COR-L47 (cell line): ENCODE measurements at regions not wholly inside any gene's neighbourhood (a gene's known extent, or its start where the extent isn't known, plus 50 kb on each side); places are given as distances from the start of the nearest gene placed in this dataset.

Experiments
- DNase-seq: peaks from one replicate; lab custom pipeline; 2025; lab: John Stamatoyannopoulos, UW

DNA sequence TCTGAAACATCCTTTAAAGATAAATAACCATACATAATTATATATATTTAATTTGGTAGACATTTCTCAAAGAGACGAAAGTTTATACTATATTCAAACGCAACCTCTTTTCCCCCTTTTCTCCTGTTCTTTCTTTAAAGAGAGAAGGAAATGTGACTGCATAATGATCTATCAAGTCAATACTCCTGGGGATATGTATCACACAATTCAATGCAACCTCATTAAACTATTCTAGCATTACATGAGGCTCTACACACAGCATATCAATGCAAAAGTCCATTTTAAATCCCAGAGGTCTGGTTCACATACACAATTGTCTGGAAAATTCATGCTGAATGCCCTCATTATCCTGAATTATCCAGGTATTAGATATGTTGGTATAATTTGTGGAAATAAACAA, 330.7 kb downstream of the LMX1A start:
- DNase-seq: no peak

DNA sequence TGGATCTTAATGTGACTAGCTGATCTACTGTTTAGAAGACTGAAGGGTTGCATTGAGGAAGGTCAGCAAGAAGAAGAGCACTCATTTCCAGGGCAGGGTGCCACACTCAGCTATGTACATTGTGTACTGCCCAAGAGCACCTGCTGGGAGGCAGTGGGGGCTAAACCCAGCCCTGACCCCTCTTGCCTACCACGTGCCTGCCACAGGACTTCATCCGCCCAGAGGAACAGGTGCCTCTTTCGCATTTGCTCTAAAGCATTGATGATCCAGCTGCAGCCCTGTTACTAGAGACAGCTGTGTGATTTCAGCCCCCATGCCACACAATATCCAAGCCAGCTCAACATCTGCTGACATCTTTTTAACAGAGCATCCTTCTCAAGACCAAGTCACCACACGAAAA, 341.8 kb downstream of the LMX1A start:
- DNase-seq: no peak

DNA sequence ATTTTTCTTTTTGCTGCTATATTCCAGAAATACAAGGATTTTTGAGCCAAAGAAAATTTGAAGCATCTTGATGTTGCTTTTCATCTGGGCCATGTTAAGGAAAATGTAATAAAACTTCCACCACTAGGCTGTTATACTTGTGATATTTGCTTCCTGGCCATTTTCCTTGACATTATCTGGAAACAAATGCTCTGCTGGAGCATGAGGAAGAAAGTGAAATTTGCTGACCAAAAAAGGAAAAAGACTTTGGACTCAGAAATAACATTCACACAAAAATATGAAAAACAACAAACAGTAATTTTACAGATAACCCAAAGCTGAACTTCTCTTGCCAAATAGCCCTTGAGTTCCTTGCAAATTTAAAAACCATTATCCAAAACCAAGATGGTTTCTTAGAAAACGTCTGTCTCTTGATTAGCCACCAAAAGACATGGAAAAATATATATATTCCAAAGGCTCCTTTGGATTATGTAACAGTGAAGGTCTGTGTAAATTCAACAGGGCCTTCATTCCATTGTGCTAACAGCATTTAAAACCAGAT, 344.5 kb downstream of the LMX1A start:
- DNase-seq: no peak

DNA sequence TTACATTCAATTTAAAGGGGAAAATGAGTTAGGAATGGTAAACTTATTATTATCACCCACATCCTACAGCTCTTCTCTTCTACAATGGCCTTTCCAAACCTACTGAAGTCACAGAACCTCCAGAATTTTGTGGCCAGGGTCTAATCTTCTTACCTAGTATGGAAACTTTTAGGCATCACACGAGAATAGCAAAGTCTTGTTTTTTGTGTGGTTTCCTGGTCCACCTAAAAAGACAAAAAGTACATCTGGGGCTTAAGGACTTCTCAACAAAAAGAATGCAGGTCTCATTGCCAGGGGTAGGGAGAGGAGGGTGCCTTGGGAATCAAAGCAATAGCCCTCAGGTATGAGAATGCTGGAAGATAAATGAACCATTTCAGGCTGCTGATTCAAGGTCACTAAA, 345.3 kb downstream of the LMX1A start:
- DNase-seq: no peak

GRCh38 chr1:165010418-165011070, 346.0 kb downstream of the LMX1A start:
- no peak for DNase-seq

- DNase-seq: no peak
These were observed 349.7 kb downstream of the LMX1A start for GRCh38 chr1:165006831-165007230.

- no peak for DNase-seq
These were observed 357.4 kb downstream of the LMX1A start for GRCh38 chr1:164999146-164999545.

GRCh38 chr1:164991763-164992314, 364.7 kb downstream of the LMX1A start:
- no peak for DNase-seq

DNA sequence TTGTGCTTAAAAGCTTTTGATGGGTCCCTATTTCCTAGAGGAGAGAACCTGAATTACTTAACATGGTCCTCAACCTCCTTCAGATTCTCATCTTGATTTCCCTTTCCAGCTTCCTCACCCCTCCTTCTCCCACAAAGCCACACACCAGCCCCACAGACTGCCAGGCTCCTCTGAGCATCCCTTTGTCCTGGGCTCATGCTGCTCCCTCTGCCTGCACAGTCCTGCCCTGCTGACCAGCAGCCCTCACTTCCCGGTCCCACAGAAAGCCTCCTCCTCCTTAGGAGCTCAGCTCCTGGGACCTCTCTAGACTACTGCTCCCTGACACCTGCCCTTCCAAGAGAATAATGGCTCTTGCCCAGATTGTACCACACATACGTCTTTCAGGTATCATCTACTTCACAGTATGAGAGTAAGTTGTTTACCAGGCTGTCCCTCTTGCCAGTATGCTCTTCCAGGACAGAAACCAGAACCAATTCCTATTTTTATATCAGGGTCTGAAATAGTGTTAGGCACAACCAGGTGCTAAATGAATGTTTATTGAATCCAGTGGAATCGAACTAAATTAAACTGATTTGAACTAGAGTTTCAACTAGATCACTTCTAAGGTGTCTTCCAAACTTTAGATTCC, 373.4 kb downstream of the LMX1A start:
- DNase-seq: no peak

GRCh38 chr1:164982545-164982944, 374.0 kb downstream of the LMX1A start:
- DNase-seq: no peak

- no peak for DNase-seq
These were observed 379.0 kb downstream of the LMX1A start for GRCh38 chr1:164977561-164977960.

- peak; percentile 22 for DNase-seq
These were observed 384.5 kb downstream of the LMX1A start for GRCh38 chr1:164971921-164972415.

- DNase-seq: no peak
These were observed 385.1 kb downstream of the LMX1A start for GRCh38 chr1:164971391-164971790.

- no peak for DNase-seq
These were observed 387.3 kb downstream of the LMX1A start for GRCh38 chr1:164969253-164969652.

GRCh38 chr1:164967300-164967699, 389.2 kb downstream of the LMX1A start:
- no peak for DNase-seq

DNA sequence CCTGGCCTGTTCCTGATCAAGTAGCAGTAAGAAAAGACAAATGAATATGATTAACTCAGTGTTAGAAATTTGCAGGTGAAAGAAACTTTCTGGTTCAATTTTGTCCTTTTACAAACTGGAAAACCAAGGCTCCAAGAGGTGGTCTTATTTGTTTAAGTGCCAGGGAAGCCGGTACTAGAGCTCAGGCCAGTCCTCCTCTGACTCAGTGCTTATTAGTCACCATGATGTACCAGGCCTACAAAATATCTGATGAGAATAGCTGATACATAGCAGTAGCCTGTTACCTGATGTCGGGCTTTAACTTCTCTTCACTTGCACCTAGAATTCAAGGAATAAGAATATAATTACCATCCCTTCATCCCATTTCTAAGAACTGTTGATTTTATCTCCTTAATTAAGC, 394.8 kb downstream of the LMX1A start:
- DNase-seq: no peak

DNA sequence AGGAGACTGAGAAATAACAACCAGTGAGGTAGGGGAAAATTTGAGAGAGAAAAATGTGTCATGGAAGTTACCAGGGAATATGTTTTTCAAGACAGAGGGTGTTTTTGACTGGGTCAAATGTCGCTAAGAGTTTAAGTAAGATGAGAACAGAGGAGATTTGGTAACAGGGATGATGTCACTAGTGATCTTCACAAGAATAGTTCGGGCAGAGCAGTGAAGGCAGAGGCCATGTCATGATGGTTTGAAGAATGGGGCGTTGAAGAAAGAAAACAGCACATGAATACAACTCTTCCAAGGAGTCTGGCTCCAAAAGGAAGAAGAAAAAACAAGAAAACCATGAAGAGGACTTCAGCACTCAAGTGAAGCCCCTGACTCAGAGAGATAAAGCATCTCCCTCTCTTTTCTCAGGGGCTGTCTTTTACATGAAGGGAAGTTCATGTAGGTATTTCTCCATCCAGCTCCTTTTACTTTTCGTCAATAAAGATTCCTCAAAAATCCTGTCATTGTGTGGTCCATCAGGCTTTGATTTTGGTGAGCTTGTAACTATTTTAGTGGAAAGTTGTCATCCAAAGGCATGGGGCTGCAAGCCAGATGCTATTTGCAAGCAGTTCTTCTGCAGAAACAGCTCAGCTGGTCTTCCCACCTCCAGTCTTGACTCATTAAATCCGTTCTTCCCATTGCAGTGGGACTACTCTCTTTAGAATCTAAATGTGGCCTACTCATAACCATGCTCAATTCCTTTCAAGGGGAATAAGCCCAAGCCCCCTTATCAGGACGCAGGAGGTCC, 397.3 kb downstream of the LMX1A start:
- DNase-seq: no peak

DNA sequence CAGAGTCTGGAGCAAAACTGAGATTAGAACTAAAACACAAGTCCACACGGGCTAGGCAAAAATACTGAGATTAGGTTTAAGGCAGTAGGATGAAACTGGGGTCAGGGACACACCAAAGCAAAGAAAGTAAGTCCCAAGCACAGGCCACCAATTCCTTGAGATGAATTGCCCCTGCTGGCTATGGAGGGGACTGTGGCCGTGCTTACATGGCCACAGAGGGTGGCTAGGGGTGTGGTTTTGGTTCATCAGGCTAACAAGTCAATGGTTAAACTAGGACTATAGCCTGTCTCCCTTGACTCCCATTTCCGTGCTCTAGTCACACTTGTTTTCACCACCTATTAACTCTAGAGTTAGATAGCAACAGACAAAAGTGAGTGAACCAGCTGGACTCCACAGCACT, 394.8 kb downstream of the PBX1 start:
- DNase-seq: no peak

GRCh38 chr1:164953098-164953497, 394.1 kb downstream of the PBX1 start:
- DNase-seq: no peak

- DNase-seq: no peak
These were observed 392.5 kb downstream of the PBX1 start for GRCh38 chr1:164951508-164951907.

DNA sequence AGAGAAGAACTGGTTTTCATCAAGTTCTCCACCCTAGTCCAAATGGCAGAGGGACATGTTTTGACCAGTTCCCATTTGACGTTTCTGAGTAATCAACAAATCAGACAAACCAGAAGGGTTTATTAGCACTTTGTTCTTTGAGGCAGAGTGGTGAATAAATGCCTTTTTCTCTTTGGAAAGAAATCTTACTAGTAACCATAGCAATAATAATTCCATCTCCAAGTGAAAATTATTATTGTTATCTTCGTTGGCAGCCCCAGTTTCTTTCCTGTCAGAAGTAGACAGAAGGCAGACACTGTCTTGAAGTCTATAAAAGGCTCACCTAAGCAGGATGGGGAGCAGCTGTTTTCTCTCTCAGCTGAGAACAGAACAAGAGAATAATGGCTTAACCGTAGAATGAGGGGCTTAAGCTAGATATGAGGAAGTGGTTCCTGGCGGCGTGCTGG, 391.6 kb downstream of the PBX1 start:
- DNase-seq: no peak

GRCh38 chr1:164949771-164950471, 390.9 kb downstream of the PBX1 start:
- DNase-seq: no peak
